HEK293 (cell line): ENCODE measurements at regions not wholly inside any gene's neighbourhood (a gene's known extent, or its start where the extent isn't known, plus 50 kb on each side); places are given as distances from the start of the nearest gene placed in this dataset.

Source experiments
- CTCF ChIA-PET: fragments of 350-600 bp; formaldehyde crosslinking; extraction: SDS; loops from one replicate; lab custom pipeline; 2021; ENCODE audit warnings: antibody characterized with exemption; lab: Yijun Ruan, JAX
- POLR2A ChIA-PET: fragments of 300-600 bp; formaldehyde crosslinking; extraction: SDS; loops from one replicate; lab custom pipeline; 2020; ENCODE audit warnings: antibody characterized with exemption, inconsistent platforms; lab: Yijun Ruan, JAX
- H3K27ac ChIP-seq: fragments of 200-500 bp; sonication (Bioruptor generic); 2 replicates; pipeline ENCODE4 v1.5.1; 2014; ENCODE audit warnings: low read depth, low read length, control low read depth, inconsistent platforms; ENCODE audit errors: extremely low read depth
- H3K36me3 ChIP-seq, 2 experiments: fragments of 200-500 bp in 1 of 2; sonication (Bioruptor generic) in 1 of 2; 1 replicate in 1 of 2; 2 replicates in 1 of 2; pipeline ENCODE4 v1.5.1; 2014 to 2017; ENCODE audit warnings: inconsistent platforms in 2 of 2, low read length in 2 of 2; ENCODE audit not compliant: control insufficient read depth in 2 of 2, insufficient read depth in 1 of 2
- H3K4me1 ChIP-seq: fragments of 200-500 bp; sonication (Bioruptor generic); 2 replicates; pipeline ENCODE4 v1.5.1; 2014; ENCODE audit warnings: mild to moderate bottlenecking, low read length, inconsistent platforms; ENCODE audit not compliant: control insufficient read depth, insufficient read depth
- H3K4me3 ChIP-seq: 2 replicates; pipeline ENCODE4 v1.5.1; 2011; ENCODE audit warnings: low read depth, mild to moderate bottlenecking, control low read depth, low read length, moderate library complexity
- H3K9me3 ChIP-seq: fragments of 200-500 bp; sonication (Bioruptor generic); 2 replicates; pipeline ENCODE4 v1.5.1; 2014; ENCODE audit warnings: low read depth, low read length, inconsistent platforms; ENCODE audit not compliant: control insufficient read depth, insufficient read depth
- BCL11B ChIP-seq: fragments of 450-650 bp; formaldehyde crosslinking; IDR thresholded peaks from 2 replicates; pipeline ENCODE4 v1.5.1; 2016; ENCODE audit warnings: low read depth, missing biosample characterization, missing genetic modification characterization
- CTCF ChIP-seq: fragments of 450-650 bp; formaldehyde crosslinking; IDR thresholded peaks from 2 replicates; pipeline ENCODE4 v1.5.1; 2016; ENCODE audit warnings: missing biosample characterization, missing genetic modification characterization
- KLF16 ChIP-seq: fragments of 450-650 bp; formaldehyde crosslinking; IDR thresholded peaks from 2 replicates; pipeline ENCODE4 v1.5.1; 2017; ENCODE audit warnings: missing biosample characterization, missing genetic modification characterization
- KLF9 ChIP-seq: fragments of 450-650 bp; formaldehyde crosslinking; IDR thresholded peaks from 2 replicates; pipeline ENCODE4 v1.5.1; 2016; ENCODE audit warnings: missing biosample characterization, missing genetic modification characterization, low read depth
- PRDM2 ChIP-seq: fragments of 450-650 bp; formaldehyde crosslinking; IDR thresholded peaks from 2 replicates; pipeline ENCODE4 v1.5.1; 2016; ENCODE audit warnings: missing biosample characterization, missing genetic modification characterization, borderline replicate concordance
- REPIN1 ChIP-seq: fragments of 450-650 bp; formaldehyde crosslinking; IDR thresholded peaks from 2 replicates; pipeline ENCODE4 v1.5.1; 2017; ENCODE audit warnings: missing biosample characterization, missing genetic modification characterization, low read depth
- ZBTB8A ChIP-seq: fragments of 450-650 bp; formaldehyde crosslinking; IDR thresholded peaks from 2 replicates; pipeline ENCODE4 v1.5.1; 2016; ENCODE audit warnings: missing biosample characterization, missing genetic modification characterization
- ZFP3 ChIP-seq: fragments of 450-650 bp; formaldehyde crosslinking; IDR thresholded peaks from 2 replicates; pipeline ENCODE4 v1.5.1; 2016; ENCODE audit warnings: low read depth, missing biosample characterization, missing genetic modification characterization
- ZNF18 ChIP-seq: fragments of 450-650 bp; formaldehyde crosslinking; IDR thresholded peaks from 2 replicates; pipeline ENCODE4 v1.5.1; 2016; ENCODE audit warnings: missing biosample characterization, missing genetic modification characterization
- ZNF211 ChIP-seq: fragments of 450-650 bp; formaldehyde crosslinking; IDR thresholded peaks from 2 replicates; pipeline ENCODE4 v1.5.1; 2016; ENCODE audit warnings: low read depth, missing biosample characterization, missing genetic modification characterization
- ZNF350 ChIP-seq: fragments of 450-650 bp; formaldehyde crosslinking; IDR thresholded peaks from 2 replicates; pipeline ENCODE4 v1.5.0; 2017; ENCODE audit warnings: missing biosample characterization, mild to moderate bottlenecking, missing genetic modification characterization
- ZNF518A ChIP-seq: fragments of 450-650 bp; formaldehyde crosslinking; conservative IDR thresholded peaks from 2 replicates; pipeline ENCODE4 v1.5.1; 2016; ENCODE audit warnings: low read depth, missing biosample characterization, missing genetic modification characterization
- ZNF544 ChIP-seq: fragments of 450-650 bp; formaldehyde crosslinking; IDR thresholded peaks from 2 replicates; pipeline ENCODE4 v1.5.0; 2017; ENCODE audit warnings: missing biosample characterization, missing genetic modification characterization
- ZNF670 ChIP-seq: fragments of 450-650 bp; formaldehyde crosslinking; IDR thresholded peaks from 2 replicates; pipeline ENCODE4 v1.5.1; 2016; ENCODE audit warnings: missing biosample characterization, missing genetic modification characterization, low read depth
- ZNF701 ChIP-seq: fragments of 450-650 bp; formaldehyde crosslinking; IDR thresholded peaks from 2 replicates; pipeline ENCODE4 v1.5.1; 2016; ENCODE audit warnings: missing biosample characterization, missing genetic modification characterization
- ZNF791 ChIP-seq: fragments of 450-650 bp; formaldehyde crosslinking; IDR thresholded peaks from 2 replicates; pipeline ENCODE4 v1.5.1; 2016; ENCODE audit warnings: missing biosample characterization, missing genetic modification characterization
- ZSCAN16 ChIP-seq: fragments of 450-650 bp; formaldehyde crosslinking; IDR thresholded peaks from 2 replicates; pipeline ENCODE4 v1.5.1; 2016; ENCODE audit warnings: missing biosample characterization, missing genetic modification characterization

GRCh38 chr10:91683975-91684374 lies 51.1 kb upstream of the PPP1R3C start (continued):
- TF ChIP-seq ZNF518A (no peak), ZNF670 (tag by site-specific recombination) (no peak), CTCF (no peak), ZFP3 (tag by site-specific recombination) (no peak), ZNF350 (tag by site-specific recombination) (no peak), ZNF211 (tag by site-specific recombination) (no peak)

- Histone ChIP-seq H3K9me3 (no peaks in the 10 kb centered on the region), H3K36me3 (no peaks in the 10 kb centered on the region), H3K4me1 (peaks cover 6% of the 10 kb centered on the region; the same call in 1 of the 2 replicates), H3K4me3 (no peak overlapping the region), H3K27ac (no peak overlapping the region)
- ChIA-PET POLR2A (no interaction called here), CTCF (interaction anchor here (0.6 to 2.4 kb wide), 2 partner anchors 12 to 533 kb away, joined by 3 to 13 read pairs; no protein-coding TSS in a partner anchor)
- TF ChIP-seq ZNF544 (tag by site-specific recombination) (no peak), ZNF701 (tag by site-specific recombination) (no peak), ZNF791 (tag by site-specific recombination) (no peak), ZBTB8A (tag by site-specific recombination) (no peak), PRDM2 (tag by site-specific recombination) (no peak), ZNF518A (no peak), KLF16 (no peak), ZNF18 (tag by site-specific recombination) (no peak), BCL11B (no peak), KLF9 (tag by site-specific recombination) (no peak), REPIN1 (tag by site-specific recombination) (no peak), ZSCAN16 (tag by site-specific recombination) (no peak)
These were observed 50.0 kb upstream of the PPP1R3C start for GRCh38 chr10:91682912-91683311.
